ENCODE measurements at regions not wholly inside any gene's neighbourhood (a gene's known extent, or its start where the extent isn't known, plus 50 kb on each side); places are given as distances from the start of the nearest gene placed in this dataset.

DNA sequence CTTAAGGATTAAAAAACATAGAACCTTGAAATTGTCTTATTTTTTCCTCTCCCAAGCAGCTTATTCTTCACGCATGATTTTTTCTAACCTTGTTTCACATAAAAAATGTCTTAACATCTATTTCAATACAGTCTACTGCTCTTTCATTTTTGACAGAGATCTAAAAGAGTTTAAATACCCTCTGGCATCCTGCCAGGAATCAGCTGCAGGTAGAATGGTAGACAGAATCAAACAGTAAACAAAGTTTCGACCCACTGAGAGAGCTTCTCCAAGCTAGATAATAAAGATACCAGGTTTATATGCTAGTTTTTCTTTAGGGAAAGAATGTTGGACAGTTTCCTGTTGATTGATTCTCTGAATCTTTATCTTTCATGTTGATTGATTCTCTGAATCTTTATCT lies 555.8 kb upstream of the CDH9 start:
- CTCF ChIA-PET (ENCODE audit: partially characterized antibody) = no interaction called here
- TF ChIP-seq TAF7 (optimal IDR thresholded peaks at IDR 0.05; ENCODE audit: borderline replicate concordance, low read depth, low read length) (no peak), YY1 (IDR thresholded peaks at IDR 0.05; ENCODE audit: low read depth, low read length) (no peak), SP2 (IDR thresholded peaks at IDR 0.05; ENCODE audit: low read length) (no peak), EGR1 (IDR thresholded peaks at IDR 0.05; ENCODE audit: borderline replicate concordance, low read depth, low read length) (no peak), ZNF274 (IDR thresholded peaks at IDR 0.05; ENCODE audit: borderline replicate concordance, extremely low read depth, low read length) (no peak)
- TF ChIP-seq, protein P1, sequence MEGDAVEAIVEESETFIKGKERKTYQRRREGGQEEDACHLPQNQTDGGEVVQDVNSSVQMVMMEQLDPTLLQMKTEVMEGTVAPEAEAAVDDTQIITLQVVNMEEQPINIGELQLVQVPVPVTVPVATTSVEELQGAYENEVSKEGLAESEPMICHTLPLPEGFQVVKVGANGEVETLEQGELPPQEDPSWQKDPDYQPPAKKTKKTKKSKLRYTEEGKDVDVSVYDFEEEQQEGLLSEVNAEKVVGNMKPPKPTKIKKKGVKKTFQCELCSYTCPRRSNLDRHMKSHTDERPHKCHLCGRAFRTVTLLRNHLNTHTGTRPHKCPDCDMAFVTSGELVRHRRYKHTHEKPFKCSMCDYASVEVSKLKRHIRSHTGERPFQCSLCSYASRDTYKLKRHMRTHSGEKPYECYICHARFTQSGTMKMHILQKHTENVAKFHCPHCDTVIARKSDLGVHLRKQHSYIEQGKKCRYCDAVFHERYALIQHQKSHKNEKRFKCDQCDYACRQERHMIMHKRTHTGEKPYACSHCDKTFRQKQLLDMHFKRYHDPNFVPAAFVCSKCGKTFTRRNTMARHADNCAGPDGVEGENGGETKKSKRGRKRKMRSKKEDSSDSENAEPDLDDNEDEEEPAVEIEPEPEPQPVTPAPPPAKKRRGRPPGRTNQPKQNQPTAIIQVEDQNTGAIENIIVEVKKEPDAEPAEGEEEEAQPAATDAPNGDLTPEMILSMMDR (IDR thresholded peaks at IDR 0.05; ENCODE audit: control extremely low read depth in 1 of 3, insufficient read depth in 1 of 3, low read depth in 1 of 3, low read length in 3 of 3) = no peak

More for the DNA sequence above, 555.8 kb upstream of the CDH9 start:
- Histone ChIP-seq H2BK12ac (ENCODE audit: low read depth, low read length) (no peak overlapping the region), H2AK5ac (ENCODE audit: low read depth, low read length) (no peak overlapping the region), H3K23me2 (ENCODE audit: low read depth, low read length) (no peaks in the 10 kb centered on the region), H4K91ac (replicated peaks; ENCODE audit: insufficient read length, low read length) (no peak overlapping the region), H3K36me3 (ENCODE audit: control insufficient read depth in 2 of 4, insufficient read depth in 4 of 4, low read length in 3 of 4) (no peaks in the 10 kb centered on the region), H3K23ac (ENCODE audit: insufficient read length) (no peak overlapping the region), H3K9me3 (ENCODE audit: insufficient read depth in 2 of 2, low read depth in 1 of 2, low read length in 1 of 2) (no peaks in the 10 kb centered on the region), H3K18ac (ENCODE audit: extremely low read depth, low read length) (no peak overlapping the region), H3K14ac (ENCODE audit: insufficient read length) (no peak overlapping the region), H4K8ac (ENCODE audit: extremely low read depth, insufficient read depth, low read length) (no peak overlapping the region), H2BK15ac (ENCODE audit: low read length) (no peak overlapping the region), H2BK120ac (replicated peaks; ENCODE audit: low read depth, low read length) (no peak overlapping the region), H4K5ac (ENCODE audit: insufficient read length, low read depth, low read length) (no peak overlapping the region), H3K4me2 (ENCODE audit: insufficient read depth in 1 of 2, low read depth in 2 of 2, low read length in 2 of 2) (no peak overlapping the region), H3K79me2 (ENCODE audit: control insufficient read depth in 1 of 2, insufficient read depth in 2 of 2, low read length in 2 of 2) (no peaks in the 10 kb centered on the region), H3K27ac (ENCODE audit: low read depth, low read length) (no peak overlapping the region), H3K27me3 (replicated peaks in 1 of 4; ENCODE audit: control insufficient read depth in 3 of 4, extremely low read depth in 1 of 4, insufficient read depth in 3 of 4, low read length in 3 of 4) (no peaks in the 10 kb centered on the region), H3K4me3 (ENCODE audit: extremely low read depth in 1 of 4, insufficient read depth in 2 of 4, low read depth in 3 of 4, low read length in 4 of 4) (no peak overlapping the region), H3K4me1 (replicated peaks in 1 of 4; ENCODE audit: control insufficient read depth in 3 of 4, insufficient read depth in 4 of 4, low read length in 3 of 4) (no peaks in the 10 kb centered on the region; a peak in 1 of 7 replicates), H3K79me1 (ENCODE audit: low read depth, low read length) (no peaks in the 10 kb centered on the region), H2AFZ (ENCODE audit: low read length) (no peak overlapping the region), H3K9ac (replicated peaks in 1 of 4; ENCODE audit: extremely low read depth in 1 of 4, low read depth in 3 of 4, low read length in 3 of 4) (no peak overlapping the region), H4K20me1 (replicated peaks in 1 of 2; ENCODE audit: control insufficient read depth in 1 of 2, insufficient read depth in 2 of 2, low read length in 2 of 2) (no peaks in the 10 kb centered on the region), H3K4ac (replicated peaks; ENCODE audit: insufficient read length, low read depth, low read length) (no peak overlapping the region), H2BK5ac (ENCODE audit: low read depth, low read length) (no peak overlapping the region), H2BK20ac (ENCODE audit: low read length) (no peak overlapping the region), H3K56ac (replicated peaks; ENCODE audit: insufficient read length, low read depth, low read length) (no peak overlapping the region)
- FAIRE-seq = no peak
- POLR2A ChIA-PET (ENCODE audit: partially characterized antibody) = no interaction called here
- 81% methylated on average over 2 of the region's 2 CpGs; no CpG with 5 or more reads in 1 of the 2 experiments for WGBS, 2 experiments (ENCODE audit: extremely low coverage in 1 of 2, insufficient coverage in 1 of 2, insufficient read length in 1 of 2, insufficient replicate concordance in 2 of 2, low coverage in 1 of 2, low lambda C conversion rate in 2 of 2, missing lambda C conversion rate in 1 of 2)
- no peak for DNase-seq (ENCODE audit: low read depth in 1 of 2, low spot score in 2 of 2)

Data from H1 (cell line).